Brain microvascular endothelial cell (primary cell): ENCODE measurements at regions not wholly inside any gene's neighbourhood (a gene's known extent, or its start where the extent isn't known, plus 50 kb on each side); places are given as distances from the start of the nearest gene placed in this dataset.

ENCODE experiments used
- DNase-seq: peaks from one replicate; pipeline ENCODE4 v3.0.0-alpha.2; 2020
- H3K27ac ChIP-seq: fragments of 250-450 bp; sonication (Bioruptor Pico); 2 replicates; pipeline ENCODE4 v1.5.1; 2020; ENCODE audit warnings: mild to moderate bottlenecking, moderate library complexity
- H3K27me3 ChIP-seq: fragments of 250-450 bp; sonication (Bioruptor Pico); replicated peaks from 2 replicates; pipeline ENCODE4 v1.5.1; 2020; ENCODE audit warnings: mild to moderate bottlenecking
- H3K36me3 ChIP-seq: fragments of 250-450 bp; sonication (Bioruptor Pico); replicated peaks from 2 replicates; pipeline ENCODE4 v1.5.1; 2020; ENCODE audit warnings: mild to moderate bottlenecking
- H3K4me3 ChIP-seq: 2 replicates; pipeline ENCODE4 v1.5.1; 2011; ENCODE audit warnings: low read depth, mild to moderate bottlenecking, control low read depth, low read length, moderate library complexity
- in situ Hi-C: cut with HindIII; loops from 2 replicates; pipeline ENCODE4 v1.10.0; 2017; ENCODE audit warnings: low sequenced_read_pairs, low pct_ligation_motif_present
- TF ChIP-seq, protein P1 (sequence below): IDR thresholded peaks from 2 replicates; pipeline ENCODE4 v1.5.1; 2011; ENCODE audit warnings: low read depth, mild to moderate bottlenecking, moderate library complexity, low read length, control low read depth, inconsistent platforms; ENCODE audit errors: missing control alignments

- in situ Hi-C loops, result no loop called here
These were observed 296.8 kb downstream of the WDR72 start for GRCh38 chr15:53462651-53463050.

GRCh38 chr15:53461677-53462076 is 297.8 kb downstream of the WDR72 start:
- no peak for DNase-seq
- TF ChIP-seq, protein P1, sequence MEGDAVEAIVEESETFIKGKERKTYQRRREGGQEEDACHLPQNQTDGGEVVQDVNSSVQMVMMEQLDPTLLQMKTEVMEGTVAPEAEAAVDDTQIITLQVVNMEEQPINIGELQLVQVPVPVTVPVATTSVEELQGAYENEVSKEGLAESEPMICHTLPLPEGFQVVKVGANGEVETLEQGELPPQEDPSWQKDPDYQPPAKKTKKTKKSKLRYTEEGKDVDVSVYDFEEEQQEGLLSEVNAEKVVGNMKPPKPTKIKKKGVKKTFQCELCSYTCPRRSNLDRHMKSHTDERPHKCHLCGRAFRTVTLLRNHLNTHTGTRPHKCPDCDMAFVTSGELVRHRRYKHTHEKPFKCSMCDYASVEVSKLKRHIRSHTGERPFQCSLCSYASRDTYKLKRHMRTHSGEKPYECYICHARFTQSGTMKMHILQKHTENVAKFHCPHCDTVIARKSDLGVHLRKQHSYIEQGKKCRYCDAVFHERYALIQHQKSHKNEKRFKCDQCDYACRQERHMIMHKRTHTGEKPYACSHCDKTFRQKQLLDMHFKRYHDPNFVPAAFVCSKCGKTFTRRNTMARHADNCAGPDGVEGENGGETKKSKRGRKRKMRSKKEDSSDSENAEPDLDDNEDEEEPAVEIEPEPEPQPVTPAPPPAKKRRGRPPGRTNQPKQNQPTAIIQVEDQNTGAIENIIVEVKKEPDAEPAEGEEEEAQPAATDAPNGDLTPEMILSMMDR, result no peak
- H3K4me3 ChIP-seq, result no peak overlapping the region
- in situ Hi-C loops, result no loop called here
- no peaks in the 10 kb centered on the region for H3K36me3 ChIP-seq
- H3K27me3 ChIP-seq, result no peaks in the 10 kb centered on the region
- H3K27ac ChIP-seq, result no peak overlapping the region

More at GRCh38 chr15:53462651-53463050, 296.8 kb downstream of the WDR72 start:
- Histone ChIP-seq H3K27me3 (no peaks in the 10 kb centered on the region), H3K4me3 (no peak overlapping the region), H3K27ac (no peak overlapping the region), H3K36me3 (no peaks in the 10 kb centered on the region)
- TF ChIP-seq, protein P1, result no peak
- DNase-seq, result no peak

- no peak overlapping the region for H3K4me3 ChIP-seq
- H3K36me3 ChIP-seq, result no peaks in the 10 kb centered on the region
- no peak overlapping the region for H3K27ac ChIP-seq
- DNase-seq, result no peak
- H3K27me3 ChIP-seq, result no peaks in the 10 kb centered on the region
- in situ Hi-C loops, result no loop called here
- TF ChIP-seq, protein P1, result no peak
These were observed 300.7 kb downstream of the WDR72 start for GRCh38 chr15:53458736-53459135.

- no peaks in the 10 kb centered on the region for H3K36me3 ChIP-seq
- no peak for DNase-seq
- in situ Hi-C loops, result no loop called here
- H3K4me3 ChIP-seq, result no peak overlapping the region
- no peak overlapping the region for H3K27ac ChIP-seq
- TF ChIP-seq, protein P1, result no peak
- no peaks in the 10 kb centered on the region for H3K27me3 ChIP-seq
These were observed 302.0 kb downstream of the WDR72 start for GRCh38 chr15:53457479-53457878.

DNA sequence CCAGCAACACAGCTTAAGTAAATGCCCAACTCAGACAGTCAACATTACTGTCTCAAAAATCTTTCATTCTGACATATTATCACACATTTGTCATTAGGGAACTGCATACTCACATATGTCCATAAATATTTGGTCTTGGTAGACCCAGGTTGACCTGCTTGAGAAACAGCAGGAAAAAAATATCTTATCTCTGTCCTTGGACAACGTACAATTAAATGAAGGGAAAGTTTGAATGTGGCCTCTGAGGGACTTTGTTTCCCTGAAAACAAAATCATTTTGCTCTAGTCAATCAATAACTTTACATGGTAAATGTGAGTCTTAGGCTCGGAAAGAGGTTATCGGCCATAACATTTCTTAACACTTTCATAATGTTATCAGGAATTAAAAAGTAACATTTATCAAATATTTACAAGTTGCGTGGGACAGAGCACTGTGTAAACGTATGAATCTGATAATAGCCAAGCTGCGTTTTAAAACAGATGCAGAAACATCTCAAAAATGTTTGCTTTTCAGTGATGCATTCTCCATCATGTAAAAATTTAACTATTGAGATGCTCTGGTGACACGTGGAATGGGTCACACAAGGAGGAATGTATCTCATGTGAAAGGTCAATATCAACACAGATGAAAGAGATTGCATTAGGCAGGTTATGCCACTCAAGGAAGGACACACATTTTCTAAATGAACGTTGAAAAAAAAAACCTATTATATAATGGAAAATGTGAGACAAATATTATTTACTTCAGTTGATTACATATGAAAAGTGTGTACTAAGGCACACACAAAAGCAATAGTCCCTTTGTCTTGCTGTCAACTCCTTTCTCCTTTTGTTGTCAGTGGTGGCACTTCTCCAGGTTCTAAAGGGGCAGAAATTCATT is 304.4 kb downstream of the WDR72 start:
- no peak overlapping the region for H3K27ac ChIP-seq
- H3K36me3 ChIP-seq, result no peaks in the 10 kb centered on the region
- in situ Hi-C loops, result no loop called here
- TF ChIP-seq, protein P1, result no peak
- DNase-seq, result no peak
- H3K4me3 ChIP-seq, result no peak overlapping the region
- no peaks in the 10 kb centered on the region for H3K27me3 ChIP-seq

DNA sequence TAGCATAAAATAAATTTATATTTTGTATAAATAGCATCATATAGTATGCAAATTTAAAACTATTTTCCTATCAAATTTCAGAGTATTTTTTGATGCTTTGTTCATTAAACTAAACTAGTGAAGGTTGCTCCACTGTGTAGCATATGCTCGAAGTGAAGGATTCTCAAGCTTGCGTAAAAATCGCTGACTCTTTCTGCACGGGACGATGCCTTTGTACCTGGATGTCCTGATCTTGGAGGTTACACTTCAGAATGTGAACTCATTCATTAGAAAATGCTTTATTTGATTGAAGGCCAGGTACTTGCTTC is 305.0 kb downstream of the WDR72 start:
- H3K4me3 ChIP-seq, result no peak overlapping the region
- H3K27ac ChIP-seq, result no peak overlapping the region
- no peak for DNase-seq
- TF ChIP-seq, protein P1, result no peak
- in situ Hi-C loops, result no loop called here
- H3K36me3 ChIP-seq, result no peaks in the 10 kb centered on the region
- H3K27me3 ChIP-seq, result no peaks in the 10 kb centered on the region
